GM21786 (cell line): ENCODE measurements at regions not wholly inside any gene's neighbourhood (a gene's known extent, or its start where the extent isn't known, plus 50 kb on each side); places are given as distances from the start of the nearest gene placed in this dataset.

Experiments
- ATAC-seq: cut with Tn5 transposase; IDR thresholded peaks from one replicate; pipeline ENCODE4 v1.9.1; 2021; ENCODE audit not compliant: unreplicated experiment

GRCh38 chr13:106061781-106062180 lies 473.7 kb downstream of the EFNB2 start:
- no peak for ATAC-seq

GRCh38 chr13:106056851-106057250 lies 478.6 kb downstream of the EFNB2 start:
- ATAC-seq, result no peak

- ATAC-seq, result no peak
These were observed 483.2 kb downstream of the EFNB2 start for GRCh38 chr13:106052200-106052767.

DNA sequence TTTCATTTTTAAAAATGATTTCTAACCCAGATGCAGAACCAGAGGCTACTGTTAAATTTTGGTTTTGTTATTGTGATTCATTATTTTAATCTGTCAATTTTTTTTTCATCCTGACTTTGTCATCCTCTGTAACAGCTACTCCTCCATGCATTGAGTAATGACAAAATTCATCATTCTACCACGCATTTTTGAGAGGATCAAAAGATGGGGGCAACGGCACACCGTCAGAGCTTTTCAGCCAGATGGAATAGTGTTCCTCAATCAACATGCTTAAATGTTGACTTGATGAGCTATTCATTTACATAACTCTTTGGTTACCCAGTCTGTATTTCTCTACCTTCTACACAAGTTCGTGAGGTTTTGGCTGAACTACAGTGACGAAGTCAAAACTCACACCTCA lies 486.3 kb downstream of the EFNB2 start:
- ATAC-seq, result no peak

- no peak for ATAC-seq
These were observed 487.1 kb downstream of the EFNB2 start for GRCh38 chr13:106048386-106048785.

GRCh38 chr13:106047859-106048258 lies 487.6 kb downstream of the EFNB2 start:
- ATAC-seq, result no peak

GRCh38 chr13:106042996-106043581 lies 492.4 kb downstream of the EFNB2 start:
- no peak for ATAC-seq

DNA sequence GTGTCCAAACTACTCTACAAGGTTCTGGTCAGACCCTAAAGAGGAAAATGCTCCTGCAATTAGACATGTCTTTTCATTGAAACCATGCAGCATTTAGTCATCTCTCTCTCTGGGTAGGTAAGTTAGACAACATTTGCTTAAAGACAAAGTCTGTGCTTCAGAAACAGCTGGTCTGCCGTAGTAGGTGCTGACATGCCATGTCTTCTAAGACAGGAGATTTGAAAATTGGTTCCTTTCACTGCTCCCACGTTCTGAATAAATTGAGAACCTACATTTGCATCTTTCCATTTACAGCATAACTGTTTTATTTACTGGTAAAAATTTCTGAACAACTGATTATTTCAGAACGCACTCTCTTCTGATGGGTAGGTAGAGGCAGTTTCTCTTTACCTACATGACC lies 494.0 kb downstream of the EFNB2 start:
- no peak for ATAC-seq

DNA sequence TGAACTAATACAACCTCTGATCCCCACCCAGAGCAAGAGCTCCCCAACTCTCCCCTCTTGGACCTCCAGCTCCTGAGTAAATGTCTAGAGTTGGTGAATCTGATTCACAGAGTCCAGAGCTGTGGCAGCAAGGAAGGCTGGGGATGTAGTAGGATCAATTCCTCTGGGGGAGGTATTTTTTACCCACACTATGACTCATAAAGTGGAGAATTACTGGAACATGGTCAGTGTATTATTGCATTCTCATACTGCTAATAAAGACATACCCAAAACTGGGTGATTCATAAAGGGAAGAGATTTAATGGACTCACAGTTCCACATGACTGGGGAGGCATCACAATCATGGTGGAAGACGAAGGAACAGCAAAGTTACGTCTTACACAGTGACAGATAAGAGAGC lies 496.7 kb downstream of the EFNB2 start:
- ATAC-seq, result no peak

DNA sequence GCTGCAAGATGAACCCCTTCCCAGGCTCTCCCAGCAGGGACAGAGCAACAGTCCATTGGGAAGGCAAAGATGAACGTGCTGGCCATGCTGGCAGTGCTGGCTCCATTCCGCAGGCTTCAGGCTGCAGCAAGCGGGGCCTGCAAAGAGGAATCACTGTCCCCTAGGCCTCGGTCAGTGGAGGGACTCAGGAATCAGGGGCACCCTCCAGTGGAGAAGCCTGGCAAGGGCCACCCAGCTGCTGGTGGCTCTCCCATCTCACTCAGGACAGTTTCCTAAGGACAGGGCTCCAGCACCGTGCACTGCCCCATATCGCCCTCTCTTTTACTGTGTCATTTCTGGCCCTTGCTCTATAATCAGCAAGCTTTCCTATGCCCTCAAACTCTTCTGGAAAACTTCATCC lies 498.6 kb downstream of the EFNB2 start:
- no peak for ATAC-seq

- no peak for ATAC-seq
These were observed 501.3 kb downstream of the EFNB2 start for GRCh38 chr13:106034201-106034600.

GRCh38 chr13:106033659-106034058 lies 501.8 kb downstream of the EFNB2 start:
- ATAC-seq, result no peak

DNA sequence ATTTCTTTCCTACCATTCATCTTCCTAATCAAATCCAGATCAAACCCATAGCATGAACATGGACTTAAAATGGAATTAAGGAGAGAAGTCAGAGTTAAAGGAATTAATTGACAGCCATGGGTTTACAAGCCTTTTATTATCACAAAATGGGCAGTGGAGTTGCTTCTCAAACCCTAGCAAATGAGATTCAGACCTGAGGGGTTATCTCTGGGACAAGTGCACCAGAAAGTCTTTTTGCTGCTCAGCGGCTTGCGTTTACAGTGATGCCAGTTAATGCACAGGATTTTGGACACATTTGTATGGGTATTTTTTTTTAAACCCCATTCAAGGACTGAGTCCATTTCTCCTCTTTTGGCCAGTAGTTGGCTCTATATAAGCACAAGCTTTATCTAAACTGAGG lies 503.0 kb downstream of the EFNB2 start:
- ATAC-seq, result no peak

- ATAC-seq, result no peak
These were observed 505.7 kb downstream of the EFNB2 start for GRCh38 chr13:106029676-106030290.

DNA sequence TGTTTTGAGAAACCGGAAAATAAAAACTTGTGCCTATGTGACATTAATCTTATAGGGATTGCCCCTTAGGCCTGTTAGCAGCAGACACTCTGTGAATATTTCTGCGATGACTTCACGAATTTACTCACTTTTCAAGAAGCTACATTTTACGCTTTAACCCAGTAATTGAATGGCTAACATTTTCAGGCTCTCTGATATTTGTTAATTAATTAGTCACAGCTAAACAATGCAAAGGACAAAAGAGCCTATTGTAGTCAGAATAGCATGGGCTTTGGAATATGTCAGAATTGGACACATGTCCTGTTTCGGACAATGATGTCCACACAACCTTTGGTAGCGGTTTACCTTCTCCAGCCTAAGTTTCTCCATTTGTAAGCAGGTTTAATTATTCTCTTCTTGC lies 506.6 kb downstream of the EFNB2 start:
- no peak for ATAC-seq

GRCh38 chr13:106011600-106011999 lies 523.9 kb downstream of the EFNB2 start:
- ATAC-seq, result no peak

- no peak for ATAC-seq
These were observed 524.6 kb downstream of the EFNB2 start for GRCh38 chr13:106010836-106011235.

DNA sequence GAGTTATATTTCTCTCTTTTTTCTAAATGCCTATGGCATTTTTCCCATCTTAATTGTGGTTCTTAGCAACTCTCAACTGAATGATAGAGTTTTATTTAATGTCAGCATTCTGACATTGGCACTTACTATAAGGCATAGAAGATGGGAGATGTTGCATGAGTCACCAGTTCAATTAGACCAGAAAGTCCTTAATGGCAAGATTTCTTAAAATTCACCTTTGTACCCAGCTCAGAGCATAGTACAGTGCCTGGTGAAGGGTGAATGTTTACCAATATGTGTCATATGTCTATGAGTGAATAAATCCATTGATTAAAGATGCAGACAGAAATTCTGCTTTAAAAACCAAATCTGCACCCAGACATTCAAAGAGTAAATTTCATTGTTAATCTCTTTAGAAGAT lies 526.9 kb downstream of the EFNB2 start:
- no peak for ATAC-seq

DNA sequence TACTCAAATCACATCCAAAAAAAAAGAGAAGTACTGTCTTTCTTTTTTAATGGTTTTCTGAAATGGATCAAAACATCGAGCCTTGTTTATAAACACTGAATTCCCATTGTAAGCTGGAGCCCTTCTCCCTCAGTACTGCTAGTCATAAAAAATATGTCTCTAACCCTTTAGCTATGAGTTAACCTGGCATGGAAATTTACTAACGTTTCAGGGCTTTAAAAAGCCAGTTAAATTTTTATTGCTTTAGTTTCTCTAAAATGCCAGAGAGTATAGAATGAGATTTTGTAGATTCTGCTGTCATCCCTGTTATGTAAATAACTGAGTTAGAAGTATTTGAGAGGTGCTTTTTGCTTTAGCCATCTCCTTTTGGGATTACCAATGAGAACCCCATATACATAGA lies 528.3 kb downstream of the EFNB2 start:
- no peak for ATAC-seq

DNA sequence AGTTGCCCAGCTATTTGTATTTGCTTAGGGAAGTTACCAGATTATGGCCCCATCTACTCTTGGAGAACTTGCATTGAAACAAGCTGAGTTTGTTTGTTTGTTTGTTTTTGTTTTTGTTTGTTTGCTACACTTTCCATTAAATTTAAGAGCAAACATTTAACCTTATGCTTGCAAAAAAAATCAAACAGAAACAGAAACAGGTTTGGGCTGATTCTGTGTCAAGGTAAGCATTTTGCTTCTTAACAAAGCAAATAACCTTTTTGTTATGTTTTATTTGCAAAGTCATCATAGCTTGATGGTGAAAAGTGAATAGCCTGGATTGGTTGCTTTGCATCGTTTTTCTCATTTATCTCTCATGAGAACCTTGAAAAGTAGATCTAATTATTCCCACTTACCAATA lies 531.8 kb downstream of the EFNB2 start:
- no peak for ATAC-seq

GRCh38 chr13:106001443-106001842 lies 534.0 kb downstream of the EFNB2 start:
- no peak for ATAC-seq

DNA sequence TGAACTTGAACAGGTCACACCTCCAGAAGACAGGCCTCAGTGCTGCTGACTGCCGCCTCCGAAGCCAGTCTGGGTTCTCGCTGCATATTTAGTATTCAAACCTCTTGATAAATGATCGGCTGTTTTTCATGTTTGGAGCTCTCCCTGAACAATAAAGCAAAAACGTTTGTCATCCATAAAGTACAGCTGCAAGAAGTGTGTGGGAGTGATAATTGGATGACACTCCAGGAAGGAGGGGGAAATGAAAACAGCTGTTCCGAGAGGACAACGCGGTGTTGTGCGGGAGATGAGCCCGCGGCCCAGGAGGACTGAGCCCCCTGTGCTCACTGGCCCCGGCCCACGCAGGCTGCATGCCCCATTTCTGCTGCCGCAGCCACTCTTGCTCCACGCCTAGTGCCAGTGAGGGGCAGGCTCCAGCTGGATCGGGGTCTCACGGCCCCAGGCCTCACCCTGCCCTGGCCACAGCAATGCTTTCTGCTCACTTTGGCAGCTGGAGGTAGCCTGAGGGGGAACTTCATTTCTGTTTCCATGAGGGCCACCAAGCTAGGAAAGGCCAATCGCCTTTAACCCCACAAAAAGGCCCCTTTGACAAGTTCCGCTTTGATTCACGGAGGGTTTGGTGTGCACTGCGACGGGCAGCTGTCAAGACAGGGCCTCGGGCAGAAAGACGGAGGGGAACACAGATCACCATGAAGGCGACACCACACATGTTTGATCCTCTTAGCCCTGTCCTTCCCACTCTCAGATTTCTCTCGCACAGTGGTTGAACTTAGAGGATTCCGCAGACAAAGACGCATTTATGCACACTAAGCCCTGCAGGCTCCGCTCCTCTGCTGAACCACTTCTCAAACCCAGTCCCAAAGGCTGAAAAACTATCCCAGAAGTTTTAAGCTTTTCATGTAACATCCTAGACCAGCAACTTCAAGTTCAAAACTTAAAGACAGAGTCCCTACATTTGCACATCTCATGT lies 537.6 kb downstream of the EFNB2 start:
- ATAC-seq, result no peak
